ENCODE measurements at regions not wholly inside any gene's neighbourhood (a gene's known extent, or its start where the extent isn't known, plus 50 kb on each side); places are given as distances from the start of the nearest gene placed in this dataset.

DNA sequence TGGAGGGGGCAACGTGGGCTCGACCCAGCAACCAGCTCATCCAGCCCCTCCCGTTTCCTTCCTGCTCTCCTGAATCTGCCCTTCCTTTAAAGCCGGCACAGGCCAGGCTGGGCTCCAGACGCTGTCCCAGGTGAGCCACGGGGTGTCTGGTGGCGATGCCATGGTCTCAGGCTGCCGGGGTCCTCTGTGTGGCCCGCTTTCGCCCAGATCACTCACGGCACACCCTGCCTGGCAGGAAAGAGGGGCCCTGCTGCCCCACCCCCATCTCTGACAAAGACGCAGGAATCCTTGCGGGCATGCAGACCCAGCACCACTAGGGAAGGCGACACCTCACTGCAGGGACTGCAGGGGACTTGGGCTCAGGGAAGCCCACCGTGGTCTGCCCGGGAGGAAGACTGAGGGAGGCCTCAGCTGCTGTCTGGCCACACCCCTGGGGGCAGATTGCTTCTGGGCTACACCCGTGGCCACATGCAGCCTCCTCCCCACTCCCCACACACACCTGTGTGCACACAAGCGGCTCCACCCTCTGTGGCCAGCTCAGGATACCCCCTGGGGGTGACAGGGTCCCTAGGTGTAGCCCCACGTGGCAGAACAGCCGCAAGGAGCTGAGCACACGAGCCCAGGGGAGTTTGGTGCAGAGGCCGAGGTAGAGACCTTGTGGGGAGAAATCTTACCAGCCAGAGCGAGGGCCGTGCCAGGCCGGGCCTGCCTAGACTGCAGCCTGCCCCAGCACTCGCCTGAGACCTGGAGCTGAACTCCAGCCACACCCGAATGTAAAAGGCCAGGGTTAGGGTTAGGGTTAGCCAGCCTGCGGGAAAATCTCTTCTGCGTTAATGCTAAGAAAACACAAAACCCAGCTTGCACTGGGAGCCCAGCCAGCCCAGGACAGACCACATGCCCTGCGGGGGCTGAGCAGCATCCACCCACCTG, 104.6 kb downstream of the DLL1 start:
- TF ChIP-seq, protein P1, sequence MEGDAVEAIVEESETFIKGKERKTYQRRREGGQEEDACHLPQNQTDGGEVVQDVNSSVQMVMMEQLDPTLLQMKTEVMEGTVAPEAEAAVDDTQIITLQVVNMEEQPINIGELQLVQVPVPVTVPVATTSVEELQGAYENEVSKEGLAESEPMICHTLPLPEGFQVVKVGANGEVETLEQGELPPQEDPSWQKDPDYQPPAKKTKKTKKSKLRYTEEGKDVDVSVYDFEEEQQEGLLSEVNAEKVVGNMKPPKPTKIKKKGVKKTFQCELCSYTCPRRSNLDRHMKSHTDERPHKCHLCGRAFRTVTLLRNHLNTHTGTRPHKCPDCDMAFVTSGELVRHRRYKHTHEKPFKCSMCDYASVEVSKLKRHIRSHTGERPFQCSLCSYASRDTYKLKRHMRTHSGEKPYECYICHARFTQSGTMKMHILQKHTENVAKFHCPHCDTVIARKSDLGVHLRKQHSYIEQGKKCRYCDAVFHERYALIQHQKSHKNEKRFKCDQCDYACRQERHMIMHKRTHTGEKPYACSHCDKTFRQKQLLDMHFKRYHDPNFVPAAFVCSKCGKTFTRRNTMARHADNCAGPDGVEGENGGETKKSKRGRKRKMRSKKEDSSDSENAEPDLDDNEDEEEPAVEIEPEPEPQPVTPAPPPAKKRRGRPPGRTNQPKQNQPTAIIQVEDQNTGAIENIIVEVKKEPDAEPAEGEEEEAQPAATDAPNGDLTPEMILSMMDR (conservative IDR thresholded peaks at IDR 0.05; ENCODE audit: low read depth in 2 of 2), result no peak
- TF ChIP-seq POLR2AphosphoS5 (IDR thresholded peaks at IDR 0.05; ENCODE audit: low read depth) (no peak), EZH2 (IDR thresholded peaks at IDR 0.05; ENCODE audit: low read depth, unreplicated experiment) (no peak), ZNF114 (CRISPR knock-in tag; IDR thresholded peaks at IDR 0.05) (no peak), CREB1 (CRISPR knock-in tag; IDR thresholded peaks at IDR 0.05; ENCODE audit: low read depth) (no peak), EZH2phosphoT487 (IDR thresholded peaks at IDR 0.05; ENCODE audit: unreplicated experiment) (no peak)

Measured in GM23338 (cell line).